Keratinocyte (primary cell): ENCODE measurements at regions not wholly inside any gene's neighbourhood (a gene's known extent, or its start where the extent isn't known, plus 50 kb on each side); places are given as distances from the start of the nearest gene placed in this dataset.

Experiments used
- CTCF ChIP-seq, 3 experiments: IDR thresholded peaks in 1 of 3; conservative IDR thresholded peaks in 1 of 3; optimal IDR thresholded peaks in 1 of 3; 2 replicates in 2 of 3; 3 replicates in 1 of 3; pipeline versions ENCODE3 to v1.5.1; 2011; ENCODE audit warnings: low read length in 3 of 3, mild to moderate bottlenecking in 3 of 3, moderate library complexity in 2 of 3, control low read depth in 1 of 3, inconsistent platforms in 1 of 3; ENCODE audit not compliant: insufficient read depth in 2 of 3; ENCODE audit errors: extremely low read depth in 1 of 3
- EZH2 ChIP-seq: IDR thresholded peaks from one replicate; pipeline ENCODE4 v1.6.1; 2012; ENCODE audit warnings: inconsistent platforms, mild to moderate bottlenecking, low read length, moderate library complexity

- no peak for TF ChIP-seq CTCF (optimal IDR thresholded peaks at IDR 0.05 in 1 of 3, IDR thresholded peaks at IDR 0.05 in 1 of 3, conservative IDR thresholded peaks at IDR 0.05 in 1 of 3; ENCODE audit: extremely low read depth in 1 of 3, insufficient read depth in 2 of 3, low read length in 3 of 3)
- no peak for TF ChIP-seq EZH2
Measured at GRCh38 chr2:58974881-58975280, 733.8 kb upstream of the FANCL start.
